ENCODE measurements at regions not wholly inside any gene's neighbourhood (a gene's known extent, or its start where the extent isn't known, plus 50 kb on each side); places are given as distances from the start of the nearest gene placed in this dataset.

DNA sequence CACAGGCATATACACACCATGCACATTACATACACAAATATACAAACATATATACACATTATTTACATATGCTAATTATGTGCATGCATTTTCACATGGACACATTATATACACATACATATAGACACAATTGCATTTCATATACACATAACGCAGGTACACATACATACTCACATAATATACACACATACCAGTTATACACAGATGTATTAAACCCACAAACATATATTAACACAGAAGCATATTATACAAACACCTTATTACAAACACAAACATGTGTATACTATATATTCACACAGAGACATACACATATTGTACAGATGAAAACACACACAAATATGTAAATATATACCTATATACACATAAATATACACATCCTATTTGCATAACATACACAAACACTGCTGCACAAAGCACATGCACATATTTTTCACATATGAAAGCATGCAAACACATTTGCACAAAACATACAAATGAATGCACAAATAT lies 140.2 kb downstream of the VEGFA start:
- no peaks in the 10 kb centered on the region for H3K4me1 Mint-ChIP-seq
- no peak overlapping the region for H3K27ac Mint-ChIP-seq
- ATAC-seq (ENCODE audit: low read depth) (no peak), DNase-seq (ENCODE audit: low spot score in 2 of 2) (no peak)
- no peak overlapping the region for H3K4me3 Mint-ChIP-seq
- no peaks in the 10 kb centered on the region for H3K9me3 Mint-ChIP-seq
- H3K36me3 Mint-ChIP-seq: no peaks in the 10 kb centered on the region
- H3K27me3 Mint-ChIP-seq: peaks cover 10% of the 10 kb centered on the region

DNA sequence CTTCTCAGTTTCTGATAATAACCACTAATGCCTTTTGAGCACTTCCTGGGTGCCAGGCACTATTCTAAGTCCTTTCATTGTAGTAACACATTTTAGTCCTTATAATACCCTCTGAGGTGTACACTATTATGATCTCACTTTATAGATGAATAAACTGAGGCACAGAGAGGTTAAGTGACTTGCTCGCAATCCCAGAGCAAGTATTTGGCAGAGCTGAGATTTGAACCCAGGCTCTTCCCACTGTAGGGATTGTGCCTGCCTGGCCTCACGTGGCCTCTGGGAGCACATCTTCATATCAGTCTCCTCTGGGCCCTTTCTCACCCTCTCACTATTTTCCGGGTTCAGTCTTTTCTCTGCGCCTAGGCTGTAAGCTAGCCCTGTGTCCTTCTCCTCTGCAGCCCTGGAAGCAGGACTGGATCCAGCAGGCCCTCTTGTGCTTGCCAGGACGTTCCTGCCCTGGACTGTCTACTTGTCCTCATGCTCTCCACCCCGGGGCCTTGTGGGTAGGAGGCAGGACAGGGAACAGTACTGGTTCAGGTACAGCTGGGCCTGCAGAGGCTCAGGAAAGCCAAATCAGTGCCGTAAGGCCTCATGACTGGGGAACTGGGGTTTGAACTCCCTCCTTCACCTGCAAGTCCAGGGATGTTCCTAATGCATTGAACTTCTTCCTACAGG lies 139.6 kb downstream of the VEGFA start:
- no peak for ATAC-seq (ENCODE audit: low read depth)
- Mint-ChIP-seq H3K27ac (no peak overlapping the region), H3K36me3 (no peaks in the 10 kb centered on the region), H3K4me3 (no peak overlapping the region), H3K27me3 (peaks cover 10% of the 10 kb centered on the region), H3K9me3 (no peaks in the 10 kb centered on the region), H3K4me1 (no peaks in the 10 kb centered on the region)
- no peak for DNase-seq (ENCODE audit: low spot score in 2 of 2)

DNA sequence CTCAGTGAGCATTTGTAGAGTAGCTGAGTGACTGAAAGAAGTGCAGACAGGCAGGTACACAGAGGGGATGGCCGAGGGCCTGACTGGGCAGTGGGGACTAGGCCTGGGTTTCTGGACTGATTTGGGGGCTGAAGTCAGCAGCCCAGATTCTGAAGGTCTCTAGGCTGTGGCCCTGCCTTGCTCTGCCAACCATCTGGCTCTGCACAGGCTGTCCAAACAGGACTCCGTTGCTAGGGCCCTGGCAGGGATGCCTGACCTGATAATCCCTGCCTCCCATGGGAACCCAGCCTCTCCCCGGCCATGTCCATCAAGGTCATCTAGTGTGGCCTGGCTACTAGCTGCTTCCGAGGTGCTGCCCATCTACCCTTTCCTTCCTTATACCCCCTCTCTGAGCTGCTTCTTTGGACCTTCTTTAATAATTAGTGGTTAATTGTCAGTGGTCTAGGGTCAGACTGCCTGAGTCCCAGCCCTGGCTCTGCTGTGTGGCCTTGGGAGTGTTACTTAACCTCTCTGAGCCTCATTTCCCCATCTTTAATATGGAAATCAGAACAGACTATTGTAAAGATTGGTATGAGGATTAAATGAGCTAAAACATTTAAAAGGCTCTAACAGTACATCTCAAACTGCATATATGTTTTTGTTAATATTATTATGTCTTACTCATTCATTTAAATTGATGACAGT lies 137.9 kb downstream of the VEGFA start:
- Mint-ChIP-seq H3K36me3 (no peaks in the 10 kb centered on the region), H3K4me3 (no peak overlapping the region), H3K9me3 (no peaks in the 10 kb centered on the region), H3K4me1 (no peaks in the 10 kb centered on the region), H3K27me3 (peaks cover 10% of the 10 kb centered on the region), H3K27ac (no peak overlapping the region)
- ATAC-seq (ENCODE audit: low read depth) (no peak), DNase-seq (ENCODE audit: low spot score in 2 of 2) (no peak)

DNA sequence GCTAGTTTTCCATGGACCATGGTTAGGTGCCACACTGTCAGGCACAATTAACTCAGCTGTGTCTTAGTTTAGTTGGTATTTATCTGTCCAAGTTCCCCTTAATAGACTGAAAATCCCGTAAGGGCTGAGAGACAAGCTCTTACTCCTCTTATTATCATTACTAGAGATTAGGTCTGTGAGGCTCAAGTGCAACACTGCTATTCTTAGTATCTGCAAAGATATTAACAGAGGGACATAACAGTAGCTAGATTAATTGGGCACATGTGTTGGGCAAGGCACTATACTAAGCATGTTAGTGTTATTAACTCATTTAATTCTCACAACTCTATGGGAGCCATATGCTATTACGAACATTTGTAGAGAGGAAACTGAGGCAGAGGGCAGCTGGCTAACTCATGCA lies 137.3 kb downstream of the VEGFA start:
- Mint-ChIP-seq H3K27me3 (peaks cover 10% of the 10 kb centered on the region), H3K4me3 (no peak overlapping the region), H3K9me3 (no peaks in the 10 kb centered on the region), H3K36me3 (no peaks in the 10 kb centered on the region), H3K4me1 (no peaks in the 10 kb centered on the region), H3K27ac (no peak overlapping the region)
- DNase-seq (ENCODE audit: low spot score in 2 of 2): no peak
- no peak for ATAC-seq (ENCODE audit: low read depth)

DNA sequence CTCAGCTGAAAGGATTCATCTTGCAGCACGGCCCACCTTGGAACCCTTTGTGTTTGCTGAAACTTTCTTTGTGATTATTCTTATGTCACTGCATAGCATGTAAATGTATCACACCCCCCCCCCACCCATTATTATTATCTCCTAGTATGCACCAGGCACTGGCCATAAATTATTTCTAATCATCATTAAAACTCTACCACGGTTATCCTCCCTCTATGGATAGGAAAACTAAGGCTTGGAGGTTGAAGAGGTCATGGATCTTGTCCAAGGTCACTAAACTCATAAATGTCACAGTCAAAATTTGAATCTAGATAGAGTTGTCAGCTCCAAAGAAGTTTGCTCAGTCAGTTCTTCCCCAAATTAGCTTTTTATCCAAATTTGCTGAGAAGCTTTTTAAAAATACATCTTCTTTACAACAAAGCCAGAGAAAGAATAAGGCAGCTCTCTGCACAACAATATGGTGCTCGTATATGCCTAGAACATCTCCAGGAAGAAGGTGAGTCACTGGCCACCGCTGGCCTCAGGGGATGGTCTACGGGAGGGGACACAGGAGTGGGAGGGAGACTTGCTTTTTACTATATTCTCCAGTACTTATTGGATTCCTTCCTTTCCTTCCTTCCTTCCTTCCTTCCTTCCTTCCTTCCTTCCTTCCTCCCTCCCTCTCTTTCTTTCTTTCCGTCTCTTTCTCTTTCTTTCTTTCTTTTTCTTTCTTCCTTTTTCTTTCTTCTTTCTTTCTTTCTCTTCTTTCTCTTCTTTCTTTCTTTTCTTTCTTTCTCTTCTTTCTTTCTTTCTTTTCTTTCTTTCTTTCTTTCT lies 134.5 kb downstream of the VEGFA start:
- no peak for ATAC-seq (ENCODE audit: low read depth)
- DNase-seq (ENCODE audit: low spot score in 2 of 2): no peak
- Mint-ChIP-seq H3K4me3 (no peak overlapping the region), H3K4me1 (no peaks in the 10 kb centered on the region), H3K36me3 (no peaks in the 10 kb centered on the region), H3K9me3 (no peaks in the 10 kb centered on the region), H3K27ac (no peak overlapping the region), H3K27me3 (peaks cover 9% of the 10 kb centered on the region)

DNA sequence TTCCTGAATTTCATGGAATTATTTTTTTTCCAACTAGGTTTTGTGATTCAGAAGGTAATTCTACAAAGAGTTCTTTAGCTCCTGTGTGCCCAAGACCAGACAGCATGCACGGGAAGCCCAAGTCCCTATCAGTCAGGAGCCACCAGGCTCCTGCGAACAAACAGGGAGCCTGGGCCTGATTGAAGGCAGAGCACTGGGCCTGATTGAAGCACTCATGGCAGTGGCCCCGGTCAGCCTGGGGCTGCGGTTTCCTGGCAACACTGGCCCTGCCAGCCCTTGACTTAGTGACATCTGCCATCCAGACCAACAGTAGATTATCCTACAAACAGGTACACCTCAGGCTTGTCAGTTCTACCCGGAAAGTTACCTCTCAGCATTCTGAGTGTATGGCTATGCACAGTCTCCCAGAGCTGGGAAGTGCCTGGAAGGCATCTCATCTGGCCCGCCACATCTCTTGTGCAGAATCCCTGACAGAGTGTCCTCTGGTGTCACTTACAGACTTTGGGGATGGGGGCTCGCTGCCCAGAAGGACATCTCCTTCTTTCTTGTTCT lies 133.8 kb downstream of the VEGFA start:
- Mint-ChIP-seq H3K4me3 (no peak overlapping the region), H3K9me3 (no peaks in the 10 kb centered on the region), H3K4me1 (no peaks in the 10 kb centered on the region), H3K27me3 (peaks cover 11% of the 10 kb centered on the region), H3K27ac (no peak overlapping the region), H3K36me3 (no peaks in the 10 kb centered on the region)
- no peak for DNase-seq (ENCODE audit: low spot score in 2 of 2)
- no peak for ATAC-seq (ENCODE audit: low read depth)

DNA sequence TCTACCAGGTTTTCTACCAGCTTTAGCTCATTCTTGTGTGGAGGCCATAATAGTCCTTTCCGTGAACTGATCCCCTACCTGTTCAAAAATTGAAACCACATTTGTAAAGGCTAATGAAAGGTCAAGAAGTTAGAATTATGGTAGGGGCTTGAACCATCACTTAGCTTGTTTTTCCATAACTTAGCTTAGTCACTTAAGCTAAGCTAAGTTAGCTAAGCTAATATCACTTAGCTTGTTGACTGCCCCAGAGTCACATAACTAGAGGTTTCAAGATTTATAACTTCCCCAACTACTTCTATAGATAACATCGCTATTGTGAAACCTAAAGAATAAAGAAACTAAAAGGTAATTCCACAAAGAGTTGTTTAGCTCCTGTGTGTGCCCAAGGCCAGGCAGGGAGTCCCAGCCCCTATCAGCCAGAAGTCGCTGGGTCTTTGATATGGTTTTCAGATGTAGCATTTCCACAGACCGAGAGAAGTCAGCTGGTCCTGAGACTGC lies 131.8 kb downstream of the VEGFA start:
- H3K27ac Mint-ChIP-seq: no peak overlapping the region
- ATAC-seq (ENCODE audit: low read depth): no peak
- no peak for DNase-seq (ENCODE audit: low spot score in 2 of 2)
- no peaks in the 10 kb centered on the region for H3K36me3 Mint-ChIP-seq
- H3K9me3 Mint-ChIP-seq: no peaks in the 10 kb centered on the region
- H3K4me1 Mint-ChIP-seq: no peaks in the 10 kb centered on the region
- H3K27me3 Mint-ChIP-seq: peaks cover 11% of the 10 kb centered on the region
- no peak overlapping the region for H3K4me3 Mint-ChIP-seq

DNA sequence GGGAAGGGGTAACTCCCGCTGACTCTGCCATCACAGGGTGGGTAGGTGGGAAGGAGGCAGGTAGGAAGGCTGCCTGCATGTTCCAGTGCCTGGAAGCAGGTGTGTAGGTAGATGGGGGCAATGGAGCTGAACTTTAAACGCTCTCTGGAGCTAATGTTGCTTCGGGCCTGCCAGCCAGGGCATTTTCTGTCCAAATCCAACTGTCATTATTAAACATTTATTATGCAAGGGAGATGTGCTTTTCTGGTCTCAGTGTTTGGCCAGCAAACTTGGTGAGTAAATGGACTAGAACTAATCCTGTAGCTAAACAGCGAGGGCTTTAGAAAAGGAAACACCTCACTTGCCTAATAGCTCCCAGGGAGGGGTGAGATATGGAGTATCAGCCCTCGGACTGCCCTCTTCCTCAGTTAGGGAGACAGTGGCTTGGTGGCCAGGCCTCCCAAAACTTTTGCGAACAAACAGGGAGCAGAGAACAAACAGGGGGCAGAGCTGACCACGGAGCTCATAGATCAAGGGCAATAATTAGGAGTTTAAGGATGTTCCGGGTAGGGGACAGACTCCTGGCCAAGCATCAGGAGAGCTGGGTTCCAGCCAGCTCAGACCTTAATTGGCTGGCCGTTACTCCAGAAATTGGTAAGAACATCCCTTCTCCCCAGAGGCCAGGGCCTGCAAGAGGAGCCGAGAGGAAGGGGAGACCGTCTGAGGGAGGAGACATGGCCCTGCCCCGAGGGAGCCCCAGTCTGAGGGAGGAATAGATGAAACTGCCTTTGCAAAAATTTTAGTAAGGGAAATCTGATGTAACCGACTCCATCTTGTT lies 131.1 kb downstream of the VEGFA start:
- no peaks in the 10 kb centered on the region for H3K36me3 Mint-ChIP-seq
- ATAC-seq (ENCODE audit: low read depth) (no peak), DNase-seq (ENCODE audit: low spot score in 2 of 2) (no peak)
- no peak overlapping the region for H3K4me3 Mint-ChIP-seq
- no peaks in the 10 kb centered on the region for H3K9me3 Mint-ChIP-seq
- no peaks in the 10 kb centered on the region for H3K4me1 Mint-ChIP-seq
- H3K27me3 Mint-ChIP-seq: peaks cover 6% of the 10 kb centered on the region
- no peak overlapping the region for H3K27ac Mint-ChIP-seq

DNA sequence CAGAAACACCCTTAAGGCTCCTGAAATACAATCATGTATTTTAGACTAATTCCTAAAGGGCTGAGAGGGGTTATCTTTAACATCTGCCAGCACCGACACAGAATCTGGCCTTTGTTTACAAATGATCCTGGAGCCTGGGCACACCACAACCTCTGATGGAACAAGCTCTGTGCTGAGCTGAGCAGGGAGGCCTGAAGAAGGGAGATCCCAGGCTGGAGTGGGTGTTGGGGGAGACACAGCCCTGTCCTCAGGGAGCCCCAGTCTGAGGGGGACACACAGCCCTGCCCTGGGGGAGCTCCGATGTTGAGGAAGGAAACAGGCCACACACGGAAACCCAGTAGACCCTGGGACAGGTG lies 130.5 kb downstream of the VEGFA start:
- H3K9me3 Mint-ChIP-seq: no peaks in the 10 kb centered on the region
- ATAC-seq (ENCODE audit: low read depth): no peak
- no peaks in the 10 kb centered on the region for H3K36me3 Mint-ChIP-seq
- H3K4me3 Mint-ChIP-seq: no peak overlapping the region
- peaks cover 4% of the 10 kb centered on the region for H3K27me3 Mint-ChIP-seq
- DNase-seq (ENCODE audit: low spot score in 2 of 2): no peak
- no peak overlapping the region for H3K27ac Mint-ChIP-seq
- no peaks in the 10 kb centered on the region for H3K4me1 Mint-ChIP-seq

DNA sequence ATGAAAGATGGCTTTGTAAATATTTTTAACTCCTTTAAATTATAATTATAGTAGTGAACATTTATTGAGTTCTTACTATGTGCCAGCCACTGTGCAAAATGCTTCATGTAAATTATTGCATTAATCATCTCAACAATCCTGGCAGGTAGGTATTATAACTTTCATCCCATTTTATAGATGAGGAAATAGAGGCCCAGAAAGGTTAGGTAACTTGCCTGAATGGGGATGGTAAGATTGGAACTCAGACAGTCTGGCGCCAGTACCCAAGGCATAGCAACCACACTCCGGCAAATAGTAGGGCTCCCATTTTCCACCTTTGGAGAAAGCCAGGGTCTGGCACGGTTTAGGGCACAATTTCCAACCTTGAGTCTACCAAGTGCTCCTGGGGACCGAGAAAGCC lies 129.8 kb downstream of the VEGFA start:
- Mint-ChIP-seq H3K4me1 (no peaks in the 10 kb centered on the region), H3K4me3 (no peak overlapping the region), H3K27me3 (peaks cover 3% of the 10 kb centered on the region), H3K27ac (no peak overlapping the region), H3K36me3 (no peaks in the 10 kb centered on the region), H3K9me3 (no peaks in the 10 kb centered on the region)
- DNase-seq (ENCODE audit: low spot score in 2 of 2): no peak
- ATAC-seq (ENCODE audit: low read depth): no peak

DNA sequence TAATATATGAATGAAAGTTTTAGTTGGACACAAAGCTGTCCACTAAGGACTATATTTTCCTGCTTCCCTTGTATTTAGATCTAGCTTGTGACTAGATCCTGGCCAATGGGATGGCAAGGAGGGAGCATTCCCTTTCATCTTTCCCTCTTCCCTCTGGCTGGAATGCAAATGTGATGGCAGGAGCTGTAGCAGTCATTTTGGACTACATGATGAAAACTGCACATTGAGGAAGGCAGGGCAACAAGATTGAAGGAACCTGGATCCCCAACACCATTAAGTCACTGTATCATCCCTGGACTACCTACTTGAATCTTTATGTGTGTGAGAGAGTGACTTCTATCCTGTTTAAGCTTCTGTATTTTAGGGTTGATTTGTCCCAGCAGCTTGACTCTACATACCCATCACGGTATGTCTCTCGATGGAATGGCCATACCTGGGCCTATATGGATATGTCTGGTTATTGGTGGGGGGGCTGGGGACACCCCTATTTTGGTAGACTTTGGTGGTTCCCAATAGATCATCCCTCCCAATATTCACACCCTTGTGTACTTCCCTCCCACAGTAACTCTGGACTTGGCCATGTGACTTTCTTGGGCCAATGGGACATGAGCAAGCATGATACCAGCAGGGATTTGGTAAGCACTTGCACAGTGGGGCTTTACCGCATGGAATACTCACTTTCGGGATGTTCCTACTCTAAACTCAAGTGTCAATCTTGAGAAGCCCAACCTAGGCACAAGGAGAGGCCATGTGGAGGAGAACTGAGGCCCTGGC lies 128.5 kb downstream of the VEGFA start:
- no peaks in the 10 kb centered on the region for H3K4me1 Mint-ChIP-seq
- peaks cover 4% of the 10 kb centered on the region for H3K27me3 Mint-ChIP-seq
- no peaks in the 10 kb centered on the region for H3K36me3 Mint-ChIP-seq
- DNase-seq (ENCODE audit: low spot score in 2 of 2) (no peak), ATAC-seq (ENCODE audit: low read depth) (no peak)
- no peaks in the 10 kb centered on the region for H3K9me3 Mint-ChIP-seq
- no peak overlapping the region for H3K4me3 Mint-ChIP-seq
- H3K27ac Mint-ChIP-seq: no peak overlapping the region

DNA sequence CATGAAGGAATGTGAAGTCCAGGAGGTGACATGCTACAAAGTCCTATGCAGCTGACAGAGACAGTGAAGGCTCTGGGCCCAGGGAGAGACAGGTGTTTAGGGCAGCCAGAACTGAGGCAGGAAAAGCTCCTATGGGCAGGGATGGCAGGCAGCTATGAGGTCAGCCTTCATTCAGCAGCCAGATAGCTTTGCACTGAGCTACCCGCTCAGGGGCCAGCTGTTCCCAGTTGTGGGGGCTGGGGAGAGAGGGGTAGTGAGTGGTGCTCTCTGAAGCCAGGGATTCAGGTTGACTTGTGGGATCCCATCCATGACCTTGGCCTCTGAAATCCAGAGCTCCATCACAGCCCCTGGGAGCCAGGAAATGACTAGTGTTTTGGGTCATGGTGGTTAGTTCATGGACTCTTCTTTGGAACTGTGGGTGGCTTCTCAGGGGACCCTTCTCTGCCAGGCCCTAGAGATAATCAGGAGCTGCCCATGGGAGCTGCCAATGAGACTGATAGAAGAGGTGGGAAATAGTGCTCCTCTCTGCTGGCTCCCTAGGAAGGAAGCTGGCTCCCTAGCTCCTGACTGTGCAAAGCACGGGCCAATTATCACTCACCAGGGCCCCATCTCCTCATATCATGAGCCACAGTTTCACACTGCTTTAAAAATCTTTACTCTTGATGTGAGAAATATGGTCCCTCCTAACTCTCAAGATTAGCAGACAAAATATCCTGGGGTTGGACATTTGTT lies 127.7 kb downstream of the VEGFA start:
- ATAC-seq (ENCODE audit: low read depth) (no peak), DNase-seq (ENCODE audit: low spot score in 2 of 2) (no peak)
- Mint-ChIP-seq H3K36me3 (no peaks in the 10 kb centered on the region), H3K4me3 (no peak overlapping the region), H3K9me3 (no peaks in the 10 kb centered on the region), H3K27me3 (peaks cover 4% of the 10 kb centered on the region), H3K27ac (no peak overlapping the region), H3K4me1 (no peaks in the 10 kb centered on the region)

All from memory B cell (primary cell).